GM18861 (cell line): ENCODE measurements at regions not wholly inside any gene's neighbourhood (a gene's known extent, or its start where the extent isn't known, plus 50 kb on each side); places are given as distances from the start of the nearest gene placed in this dataset.

ENCODE experiments used
- ATAC-seq: cut with Tn5 transposase; IDR thresholded peaks from one replicate; pipeline ENCODE4 v1.9.1; 2021; ENCODE audit not compliant: unreplicated experiment

- no peak for ATAC-seq
Observed at GRCh38 chr12:125353871-125354270, 288.6 kb downstream of the AACS start.

GRCh38 chr12:125355614-125356013 is 290.4 kb downstream of the AACS start:
- no peak for ATAC-seq

- ATAC-seq, result no peak
Observed at GRCh38 chr12:125356111-125356510, 290.9 kb downstream of the AACS start.

- no peak for ATAC-seq
Observed at GRCh38 chr12:125357561-125357960, 292.3 kb downstream of the AACS start.

- no peak for ATAC-seq
Observed at GRCh38 chr12:125360540-125360939, 295.3 kb downstream of the AACS start.

- no peak for ATAC-seq
Observed at GRCh38 chr12:125371033-125371432, 305.8 kb downstream of the AACS start.

GRCh38 chr12:125372085-125372484 is 306.9 kb downstream of the AACS start:
- ATAC-seq, result no peak

GRCh38 chr12:125373375-125373774 is 308.1 kb downstream of the AACS start:
- ATAC-seq, result no peak

- ATAC-seq, result no peak
Observed at GRCh38 chr12:125376422-125376821, 311.2 kb downstream of the AACS start.

GRCh38 chr12:125377093-125377492 is 311.9 kb downstream of the AACS start:
- ATAC-seq, result no peak

GRCh38 chr12:125381373-125381772 is 316.1 kb downstream of the AACS start:
- ATAC-seq, result no peak

GRCh38 chr12:125382926-125383325 is 317.7 kb downstream of the AACS start:
- no peak for ATAC-seq

GRCh38 chr12:125386652-125387051 is 321.4 kb downstream of the AACS start:
- ATAC-seq, result no peak

- no peak for ATAC-seq
Observed at GRCh38 chr12:125387206-125387605, 322.0 kb downstream of the AACS start.

GRCh38 chr12:125389061-125389697 is 323.9 kb downstream of the AACS start:
- ATAC-seq, result no peak

- no peak for ATAC-seq
Observed at GRCh38 chr12:125393569-125393968, 328.3 kb downstream of the AACS start.

- ATAC-seq, result no peak
Observed at GRCh38 chr12:125395583-125396215, 330.5 kb downstream of the AACS start.

- no peak for ATAC-seq
Observed at GRCh38 chr12:125399489-125399888, 334.3 kb downstream of the AACS start.

- no peak for ATAC-seq
Observed at GRCh38 chr12:125402874-125403789, 337.9 kb downstream of the AACS start.

GRCh38 chr12:125403843-125404242 is 338.6 kb downstream of the AACS start:
- ATAC-seq, result no peak

- ATAC-seq, result peak; percentile 86
Observed at GRCh38 chr12:125406131-125406530, 340.9 kb downstream of the AACS start.

- ATAC-seq, result no peak
Observed at GRCh38 chr12:125408718-125409117, 343.5 kb downstream of the AACS start.
